Nephron (organoid): ENCODE measurements at regions not wholly inside any gene's neighbourhood (a gene's known extent, or its start where the extent isn't known, plus 50 kb on each side); places are given as distances from the start of the nearest gene placed in this dataset.

Source experiments
- H3K27ac Mint-ChIP-seq, 3 experiments: 2 replicates each; pipeline ENCODE4 v1.8.0; 2020; ENCODE audit warnings: mixed read lengths in 3 of 3, mild to moderate bottlenecking in 2 of 3, moderate library complexity in 1 of 3
- H3K27me3 Mint-ChIP-seq: 2 replicates; pipeline ENCODE4 v1.8.0; 2021; ENCODE audit warnings: low read depth, mild to moderate bottlenecking, moderate library complexity, mixed read lengths
- H3K36me3 Mint-ChIP-seq: 2 replicates; pipeline ENCODE4 v1.8.0; 2020; ENCODE audit warnings: low read depth, mixed read lengths
- H3K4me1 Mint-ChIP-seq: 2 replicates; pipeline ENCODE4 v1.8.0; 2020; ENCODE audit warnings: mixed read lengths
- H3K4me3 Mint-ChIP-seq, 3 experiments: 2 replicates each; pipeline ENCODE4 v1.8.0; 2020; ENCODE audit warnings: mild to moderate bottlenecking in 3 of 3, mixed read lengths in 3 of 3, moderate library complexity in 2 of 3
- H3K9me3 Mint-ChIP-seq: 2 replicates; pipeline ENCODE4 v1.8.0; 2020; ENCODE audit warnings: mixed read lengths
- CTCF ChIP-seq, 3 experiments: fragments of 200-600 bp; sonication (generic); IDR thresholded peaks; one replicate each; pipeline ENCODE4 v1.5.0; 2021; ENCODE audit warnings: antibody characterized with exemption in 3 of 3; ENCODE audit not compliant: unreplicated experiment in 3 of 3

- no peak overlapping the region for H3K27ac Mint-ChIP-seq
- H3K4me1 Mint-ChIP-seq = peaks cover 7% of the 10 kb centered on the region
- no peaks in the 10 kb centered on the region for H3K36me3 Mint-ChIP-seq
- peaks cover 4% of the 10 kb centered on the region for H3K27me3 Mint-ChIP-seq
- H3K4me3 Mint-ChIP-seq = no peak overlapping the region
- no peaks in the 10 kb centered on the region for H3K9me3 Mint-ChIP-seq
- no peak for TF ChIP-seq CTCF (IDR thresholded peaks at IDR 0.05; ENCODE audit: unreplicated experiment in 3 of 3)
These were observed 73.4 kb upstream of the GAREM1 start for GRCh38 chr18:32544088-32544487.

DNA sequence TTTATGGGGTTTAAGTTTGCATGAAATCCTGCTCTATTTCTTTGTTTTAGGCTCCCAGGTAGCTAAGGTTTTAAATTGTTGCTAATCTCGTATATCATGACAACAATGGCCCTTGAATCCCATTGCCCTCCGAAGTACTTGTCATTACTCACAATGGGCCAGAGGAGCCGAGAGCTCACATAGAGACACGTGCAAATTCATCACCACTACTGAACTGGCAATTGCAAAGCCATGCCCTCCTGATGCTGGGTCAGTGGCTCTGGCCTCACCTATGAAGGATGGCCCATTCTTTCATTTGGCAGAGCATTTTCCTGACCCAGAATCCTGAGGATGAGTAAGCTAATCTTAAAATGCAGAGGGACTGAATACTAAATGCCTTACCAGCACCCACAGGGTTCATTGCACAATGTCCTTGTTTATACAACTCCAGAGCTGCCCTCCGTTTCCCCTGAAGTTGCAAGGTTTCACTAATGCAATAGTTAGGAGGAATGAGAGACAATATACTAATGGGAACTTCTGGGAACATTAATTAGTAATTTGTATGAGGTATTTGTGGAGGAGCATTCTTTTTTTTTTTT is 71.6 kb upstream of the GAREM1 start:
- H3K27ac Mint-ChIP-seq = no peak overlapping the region
- no peak overlapping the region for H3K4me3 Mint-ChIP-seq
- no peaks in the 10 kb centered on the region for H3K4me1 Mint-ChIP-seq
- H3K27me3 Mint-ChIP-seq = peaks cover 4% of the 10 kb centered on the region
- no peaks in the 10 kb centered on the region for H3K36me3 Mint-ChIP-seq
- no peak for TF ChIP-seq CTCF (IDR thresholded peaks at IDR 0.05; ENCODE audit: unreplicated experiment in 3 of 3)
- H3K9me3 Mint-ChIP-seq = no peaks in the 10 kb centered on the region

DNA sequence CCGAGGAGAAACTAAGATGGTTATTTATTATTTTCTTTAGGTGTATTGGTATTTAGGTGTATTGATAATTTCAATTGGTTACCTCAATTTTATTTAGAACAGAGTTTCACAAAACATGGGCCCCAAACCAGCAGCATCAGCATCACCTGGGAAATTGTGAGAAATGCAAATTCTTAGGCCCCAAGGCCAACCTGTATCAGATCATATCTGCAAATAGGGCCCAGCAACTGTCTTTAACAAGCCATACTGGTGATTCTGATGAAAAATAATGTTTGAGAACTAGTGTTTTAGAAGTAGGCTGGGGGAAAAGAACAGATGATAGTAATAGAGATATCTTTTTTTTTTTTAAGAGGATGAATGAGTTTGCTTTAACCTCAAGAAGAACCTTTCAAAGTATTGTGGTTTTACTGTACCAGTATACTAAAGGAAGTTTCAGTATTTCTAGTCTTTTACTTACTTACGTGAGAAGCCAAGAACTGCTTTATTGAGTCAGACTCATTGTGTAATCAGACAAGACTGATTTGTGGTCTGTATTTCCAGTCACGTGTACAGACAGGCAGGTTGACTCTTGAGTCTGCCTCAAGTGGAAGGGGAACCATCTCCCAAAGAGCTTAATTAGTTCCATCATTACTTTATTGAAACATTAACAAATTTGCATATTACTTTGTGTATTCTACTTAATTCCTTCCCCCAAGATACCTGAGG is 60.4 kb upstream of the GAREM1 start:
- Mint-ChIP-seq H3K9me3 (no peaks in the 10 kb centered on the region), H3K27ac (no peak overlapping the region), H3K4me1 (no peaks in the 10 kb centered on the region), H3K27me3 (no peaks in the 10 kb centered on the region), H3K4me3 (no peak overlapping the region), H3K36me3 (no peaks in the 10 kb centered on the region)
- no peak for TF ChIP-seq CTCF (IDR thresholded peaks at IDR 0.05; ENCODE audit: unreplicated experiment in 3 of 3)

DNA sequence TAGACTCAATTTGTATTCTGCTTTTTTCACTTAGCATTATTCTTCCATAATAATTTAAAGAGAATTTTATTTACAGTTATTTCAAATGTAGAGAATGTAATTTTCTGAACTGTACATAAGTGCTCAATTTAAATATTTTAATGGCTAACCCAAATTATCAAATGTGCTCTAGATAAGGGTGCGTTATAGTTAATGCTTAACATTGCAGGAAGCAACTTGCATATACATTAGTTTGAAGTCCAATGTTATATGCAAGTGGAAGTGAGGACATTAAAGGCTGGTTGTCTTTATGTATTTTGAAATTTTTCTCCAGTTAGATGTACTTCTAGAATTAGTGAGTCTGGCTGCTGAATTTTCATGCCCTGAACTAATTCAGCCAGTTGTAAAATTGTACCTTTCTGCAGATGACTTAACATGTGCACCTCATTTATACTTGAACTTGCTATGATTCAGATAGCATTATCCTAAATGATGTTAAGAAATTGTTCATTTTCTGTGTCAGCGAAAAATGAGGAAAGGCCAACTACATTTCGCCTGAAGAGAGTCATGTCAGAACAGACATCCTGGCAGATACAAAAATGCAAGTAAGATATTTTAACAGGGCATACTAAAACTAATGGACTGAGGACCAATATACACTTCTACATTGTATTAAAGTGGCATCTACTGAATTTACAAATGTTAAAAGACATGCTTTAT is 59.2 kb upstream of the GAREM1 start:
- Mint-ChIP-seq H3K36me3 (no peaks in the 10 kb centered on the region), H3K27me3 (no peaks in the 10 kb centered on the region), H3K27ac (no peak overlapping the region), H3K9me3 (no peaks in the 10 kb centered on the region), H3K4me1 (no peaks in the 10 kb centered on the region), H3K4me3 (no peak overlapping the region)
- TF ChIP-seq CTCF (IDR thresholded peaks at IDR 0.05; ENCODE audit: unreplicated experiment in 3 of 3) = no peak

GRCh38 chr18:32520771-32521170 is 50.1 kb upstream of the GAREM1 start:
- Mint-ChIP-seq H3K36me3 (no peaks in the 10 kb centered on the region), H3K4me1 (no peaks in the 10 kb centered on the region), H3K27me3 (no peaks in the 10 kb centered on the region), H3K4me3 (no peak overlapping the region), H3K9me3 (no peaks in the 10 kb centered on the region), H3K27ac (no peak overlapping the region)
- no peak for TF ChIP-seq CTCF (IDR thresholded peaks at IDR 0.05; ENCODE audit: unreplicated experiment in 3 of 3)
